Loucy (cell line): ENCODE measurements at regions not wholly inside any gene's neighbourhood (a gene's known extent, or its start where the extent isn't known, plus 50 kb on each side); places are given as distances from the start of the nearest gene placed in this dataset.

Source experiments
- EZH2phosphoT487 ChIP-seq: fragments of 200-600 bp; IDR thresholded peaks from 2 replicates; pipeline ENCODE4 v1.6.1; 2018; ENCODE audit warnings: antibody characterized with exemption, mild to moderate bottlenecking, moderate library complexity, borderline replicate concordance
- TF ChIP-seq, protein P1 (sequence below): fragments of 200-600 bp; sonication (generic); conservative IDR thresholded peaks from 2 replicates; pipeline ENCODE4 v1.5.1; 2014; ENCODE audit warnings: mild to moderate bottlenecking, antibody characterized with exemption, low read length

DNA sequence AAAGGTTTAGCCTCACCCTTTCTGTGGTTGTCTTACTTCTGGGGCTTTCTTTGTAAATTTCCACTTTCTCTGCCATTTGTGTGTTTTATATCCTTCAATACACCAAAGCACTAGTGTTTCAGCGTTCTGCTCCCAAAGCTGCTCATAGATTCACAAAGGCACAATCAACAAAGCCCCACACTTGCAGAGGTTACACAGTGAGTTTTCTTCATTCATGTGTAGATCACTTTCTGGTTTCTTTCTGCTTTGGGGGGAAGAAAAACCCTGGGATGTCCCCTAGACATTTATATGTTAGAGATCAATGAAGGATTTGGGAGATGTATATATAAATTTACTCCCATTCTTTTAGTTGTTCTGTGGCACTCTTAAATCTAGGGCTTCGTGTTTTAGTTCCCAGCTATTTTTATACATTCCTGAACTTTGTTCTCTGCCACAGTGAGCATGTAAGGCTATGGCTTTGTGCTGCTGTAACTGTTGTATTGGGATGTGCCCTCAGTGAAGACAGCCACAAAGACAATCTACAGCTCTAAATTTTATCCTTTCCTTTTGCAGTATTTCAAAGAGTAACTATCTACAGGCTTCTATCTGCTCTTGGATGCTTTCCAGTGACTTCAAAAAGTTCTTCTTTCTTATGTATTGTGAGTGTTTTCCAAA is 636.5 kb downstream of the ZBBX start:
- TF ChIP-seq, protein P1, sequence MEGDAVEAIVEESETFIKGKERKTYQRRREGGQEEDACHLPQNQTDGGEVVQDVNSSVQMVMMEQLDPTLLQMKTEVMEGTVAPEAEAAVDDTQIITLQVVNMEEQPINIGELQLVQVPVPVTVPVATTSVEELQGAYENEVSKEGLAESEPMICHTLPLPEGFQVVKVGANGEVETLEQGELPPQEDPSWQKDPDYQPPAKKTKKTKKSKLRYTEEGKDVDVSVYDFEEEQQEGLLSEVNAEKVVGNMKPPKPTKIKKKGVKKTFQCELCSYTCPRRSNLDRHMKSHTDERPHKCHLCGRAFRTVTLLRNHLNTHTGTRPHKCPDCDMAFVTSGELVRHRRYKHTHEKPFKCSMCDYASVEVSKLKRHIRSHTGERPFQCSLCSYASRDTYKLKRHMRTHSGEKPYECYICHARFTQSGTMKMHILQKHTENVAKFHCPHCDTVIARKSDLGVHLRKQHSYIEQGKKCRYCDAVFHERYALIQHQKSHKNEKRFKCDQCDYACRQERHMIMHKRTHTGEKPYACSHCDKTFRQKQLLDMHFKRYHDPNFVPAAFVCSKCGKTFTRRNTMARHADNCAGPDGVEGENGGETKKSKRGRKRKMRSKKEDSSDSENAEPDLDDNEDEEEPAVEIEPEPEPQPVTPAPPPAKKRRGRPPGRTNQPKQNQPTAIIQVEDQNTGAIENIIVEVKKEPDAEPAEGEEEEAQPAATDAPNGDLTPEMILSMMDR, result no peak
- no peak for TF ChIP-seq EZH2phosphoT487
